ENCODE measurements at regions not wholly inside any gene's neighbourhood (a gene's known extent, or its start where the extent isn't known, plus 50 kb on each side); places are given as distances from the start of the nearest gene placed in this dataset.

- H3K27me3 ChIP-seq (ENCODE audit: control insufficient read depth, insufficient read depth, low read length), result no peaks in the 10 kb centered on the region
- no peaks in the 10 kb centered on the region for H3K9me3 ChIP-seq (ENCODE audit: control insufficient read depth, insufficient read depth, low read length)
- TF ChIP-seq, protein P1, sequence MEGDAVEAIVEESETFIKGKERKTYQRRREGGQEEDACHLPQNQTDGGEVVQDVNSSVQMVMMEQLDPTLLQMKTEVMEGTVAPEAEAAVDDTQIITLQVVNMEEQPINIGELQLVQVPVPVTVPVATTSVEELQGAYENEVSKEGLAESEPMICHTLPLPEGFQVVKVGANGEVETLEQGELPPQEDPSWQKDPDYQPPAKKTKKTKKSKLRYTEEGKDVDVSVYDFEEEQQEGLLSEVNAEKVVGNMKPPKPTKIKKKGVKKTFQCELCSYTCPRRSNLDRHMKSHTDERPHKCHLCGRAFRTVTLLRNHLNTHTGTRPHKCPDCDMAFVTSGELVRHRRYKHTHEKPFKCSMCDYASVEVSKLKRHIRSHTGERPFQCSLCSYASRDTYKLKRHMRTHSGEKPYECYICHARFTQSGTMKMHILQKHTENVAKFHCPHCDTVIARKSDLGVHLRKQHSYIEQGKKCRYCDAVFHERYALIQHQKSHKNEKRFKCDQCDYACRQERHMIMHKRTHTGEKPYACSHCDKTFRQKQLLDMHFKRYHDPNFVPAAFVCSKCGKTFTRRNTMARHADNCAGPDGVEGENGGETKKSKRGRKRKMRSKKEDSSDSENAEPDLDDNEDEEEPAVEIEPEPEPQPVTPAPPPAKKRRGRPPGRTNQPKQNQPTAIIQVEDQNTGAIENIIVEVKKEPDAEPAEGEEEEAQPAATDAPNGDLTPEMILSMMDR (IDR thresholded peaks at IDR 0.05; ENCODE audit: low read depth, low read length), result no peak
- POLR2A ChIA-PET, result no interaction called here
- no peak overlapping the region for H3K27ac ChIP-seq (ENCODE audit: low read depth, low read length)
- no peak overlapping the region for H3K4me3 ChIP-seq (ENCODE audit: low read depth, low read length)
- DNase-seq (ENCODE audit: low read depth, low spot score), result no peak
- CTCF ChIA-PET, result no interaction called here
Measured at GRCh38 chr3:145557405-145557804, 603.6 kb downstream of the PLOD2 start.

DNA sequence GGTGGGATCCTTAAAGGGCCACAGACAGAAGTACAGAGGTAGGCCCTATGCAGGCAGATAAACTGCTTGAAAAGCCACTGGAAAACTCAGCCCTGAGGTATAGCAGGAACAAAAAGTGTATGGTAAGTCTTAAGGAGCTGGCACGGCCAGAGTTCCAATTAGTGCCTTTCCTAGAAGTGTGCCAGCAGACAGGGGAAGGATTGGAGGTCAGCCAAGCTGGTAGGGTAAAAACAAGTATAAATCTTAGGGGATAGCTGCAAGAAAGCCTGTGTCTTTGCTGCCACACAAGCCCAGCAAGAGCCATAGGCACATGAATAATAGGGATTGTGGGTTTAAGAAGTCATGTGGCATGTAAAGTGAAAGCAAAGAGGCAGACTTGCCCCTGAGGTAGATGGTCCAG, 582.5 kb downstream of the PLOD2 start:
- TF ChIP-seq, protein P1 (IDR thresholded peaks at IDR 0.05; ENCODE audit: low read depth, low read length), result no peak
- H3K27ac ChIP-seq (ENCODE audit: low read depth, low read length), result no peak overlapping the region
- CTCF ChIA-PET, result no interaction called here
- no peaks in the 10 kb centered on the region for H3K27me3 ChIP-seq (ENCODE audit: control insufficient read depth, insufficient read depth, low read length)
- no peak overlapping the region for H3K4me3 ChIP-seq (ENCODE audit: low read depth, low read length)
- DNase-seq (ENCODE audit: low read depth, low spot score), result no peak
- no peaks in the 10 kb centered on the region for H3K9me3 ChIP-seq (ENCODE audit: control insufficient read depth, insufficient read depth, low read length)
- POLR2A ChIA-PET, result no interaction called here

DNA sequence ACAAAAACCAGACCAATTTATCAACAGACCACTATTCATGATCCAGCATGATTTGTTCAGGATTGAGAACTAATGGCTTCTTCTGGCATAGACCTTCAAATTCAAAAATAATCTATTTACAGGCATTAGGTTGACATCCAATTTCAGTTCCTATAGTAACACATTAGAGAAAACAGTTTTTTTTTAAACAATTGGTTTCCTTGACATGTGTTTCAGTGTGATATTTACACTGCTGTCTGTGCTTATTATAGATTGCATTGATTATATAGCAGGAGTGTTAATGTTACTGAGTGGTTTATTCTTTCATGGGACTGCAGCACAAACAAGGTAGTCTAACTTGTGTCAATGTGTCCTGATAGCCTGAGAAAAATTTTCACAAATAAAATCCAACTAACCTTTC, 579.3 kb downstream of the PLOD2 start:
- H3K9me3 ChIP-seq (ENCODE audit: control insufficient read depth, insufficient read depth, low read length), result no peaks in the 10 kb centered on the region
- no peak for DNase-seq (ENCODE audit: low read depth, low spot score)
- ChIA-PET CTCF (no interaction called here), POLR2A (no interaction called here)
- no peak overlapping the region for H3K4me3 ChIP-seq (ENCODE audit: low read depth, low read length)
- no peak overlapping the region for H3K27ac ChIP-seq (ENCODE audit: low read depth, low read length)
- no peaks in the 10 kb centered on the region for H3K27me3 ChIP-seq (ENCODE audit: control insufficient read depth, insufficient read depth, low read length)
- TF ChIP-seq, protein P1 (IDR thresholded peaks at IDR 0.05; ENCODE audit: low read depth, low read length), result no peak

GRCh38 chr3:145604851-145605250, 556.1 kb downstream of the PLOD2 start:
- no peak for DNase-seq (ENCODE audit: low read depth, low spot score)
- POLR2A ChIA-PET, result no interaction called here
- Histone ChIP-seq H3K27me3 (ENCODE audit: control insufficient read depth, insufficient read depth, low read length) (no peaks in the 10 kb centered on the region), H3K27ac (ENCODE audit: low read depth, low read length) (no peak overlapping the region), H3K9me3 (ENCODE audit: control insufficient read depth, insufficient read depth, low read length) (no peaks in the 10 kb centered on the region), H3K4me3 (ENCODE audit: low read depth, low read length) (no peak overlapping the region)
- TF ChIP-seq, protein P1 (IDR thresholded peaks at IDR 0.05; ENCODE audit: low read depth, low read length), result no peak
- CTCF ChIA-PET, result no interaction called here

DNA sequence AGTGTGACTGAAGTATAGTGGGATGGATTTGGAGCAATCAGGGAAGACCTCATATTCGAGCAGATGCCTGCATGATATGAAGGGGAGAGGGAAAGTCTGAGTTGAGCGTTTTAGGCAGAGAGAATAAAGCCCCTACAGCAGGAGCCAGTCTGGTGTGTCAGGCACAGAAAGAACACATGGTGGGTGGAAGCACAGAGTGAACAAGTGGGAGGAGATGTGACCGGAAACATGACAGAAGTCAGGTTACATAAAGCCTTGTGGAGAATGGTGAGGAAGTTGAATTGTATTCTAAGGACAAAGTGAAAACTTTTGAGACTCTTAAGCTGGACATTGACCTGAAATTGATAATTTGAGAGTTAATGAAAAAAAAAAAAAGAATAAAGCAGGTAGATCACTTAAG, 541.0 kb downstream of the PLOD2 start:
- TF ChIP-seq, protein P1 (IDR thresholded peaks at IDR 0.05; ENCODE audit: low read depth, low read length), result no peak
- POLR2A ChIA-PET, result no interaction called here
- H3K27ac ChIP-seq (ENCODE audit: low read depth, low read length), result no peak overlapping the region
- DNase-seq (ENCODE audit: low read depth, low spot score), result no peak
- no peak overlapping the region for H3K4me3 ChIP-seq (ENCODE audit: low read depth, low read length)
- no peaks in the 10 kb centered on the region for H3K27me3 ChIP-seq (ENCODE audit: control insufficient read depth, insufficient read depth, low read length)
- CTCF ChIA-PET, result interaction anchor here (1.3 kb wide), 1 partner anchor 55 kb away, joined by 4 read pairs; no protein-coding TSS in a partner anchor
- peaks cover 7% of the 10 kb centered on the region; the same call in 1 of the 2 replicates for H3K9me3 ChIP-seq (ENCODE audit: control insufficient read depth, insufficient read depth, low read length)
